ENCODE measurements at regions not wholly inside any gene's neighbourhood (a gene's known extent, or its start where the extent isn't known, plus 50 kb on each side); places are given as distances from the start of the nearest gene placed in this dataset.
"Not testable (repeated sequence)": the region's sequence is repeated elsewhere in the genome, so short reads cannot be mapped to it uniquely, and the experiment has no call there.

- DNase-seq; H3K9me3 Mint-ChIP-seq (ENCODE audit: low read depth); CTCF ChIA-PET; ATAC-seq; H3K36me3 Mint-ChIP-seq; H3K4me1 Mint-ChIP-seq; H3K4me3 Mint-ChIP-seq; H3K27ac Mint-ChIP-seq; H3K27me3 Mint-ChIP-seq: not testable (repeated sequence)
Measured at GRCh38 chr2:82005889-82006288, 1701.3 kb upstream of the LRRTM1 start.

- Mint-ChIP-seq H3K27ac (no peak overlapping the region), H3K4me3 (no peak overlapping the region), H3K4me1 (no peaks in the 10 kb centered on the region), H3K27me3 (no peaks in the 10 kb centered on the region), H3K9me3 (ENCODE audit: low read depth) (peaks cover 2% of the 10 kb centered on the region), H3K36me3 (no peaks in the 10 kb centered on the region)
- CTCF ChIA-PET = no interaction called here
- no peak for DNase-seq
- ATAC-seq = no peak
Measured at GRCh38 chr2:82001614-82002013, 1697.1 kb upstream of the LRRTM1 start.

- no peaks in the 10 kb centered on the region for H3K36me3 Mint-ChIP-seq
- CTCF ChIA-PET = no interaction called here
- no peak overlapping the region for H3K4me3 Mint-ChIP-seq
- no peaks in the 10 kb centered on the region for H3K4me1 Mint-ChIP-seq
- peaks cover 2% of the 10 kb centered on the region for H3K9me3 Mint-ChIP-seq (ENCODE audit: low read depth)
- H3K27me3 Mint-ChIP-seq = no peaks in the 10 kb centered on the region
- ATAC-seq (no peak), DNase-seq (no peak)
- H3K27ac Mint-ChIP-seq = no peak overlapping the region
Measured at GRCh38 chr2:82000606-82001005, 1696.1 kb upstream of the LRRTM1 start.

GRCh38 chr2:81996332-81996731 is 1691.8 kb upstream of the LRRTM1 start:
- Mint-ChIP-seq H3K27ac (no peak overlapping the region), H3K4me1 (no peaks in the 10 kb centered on the region), H3K4me3 (no peak overlapping the region), H3K36me3 (no peaks in the 10 kb centered on the region), H3K27me3 (no peaks in the 10 kb centered on the region), H3K9me3 (ENCODE audit: low read depth) (peaks cover 2% of the 10 kb centered on the region)
- ATAC-seq (no peak), DNase-seq (no peak)
- CTCF ChIA-PET = no interaction called here

GRCh38 chr2:81991282-81991681 is 1686.7 kb upstream of the LRRTM1 start:
- no peak for ATAC-seq
- Mint-ChIP-seq H3K4me1 (no peaks in the 10 kb centered on the region), H3K4me3 (no peak overlapping the region), H3K9me3 (ENCODE audit: low read depth) (no peaks in the 10 kb centered on the region), H3K36me3 (no peaks in the 10 kb centered on the region), H3K27me3 (no peaks in the 10 kb centered on the region), H3K27ac (no peak overlapping the region)
- CTCF ChIA-PET = no interaction called here
- DNase-seq = no peak

- Mint-ChIP-seq H3K9me3 (ENCODE audit: low read depth) (peaks cover 4% of the 10 kb centered on the region), H3K36me3 (no peaks in the 10 kb centered on the region), H3K4me1 (no peaks in the 10 kb centered on the region), H3K4me3 (no peak overlapping the region), H3K27me3 (no peaks in the 10 kb centered on the region), H3K27ac (no peak overlapping the region)
- ATAC-seq = no peak
- CTCF ChIA-PET = no interaction called here
- no peak for DNase-seq
Measured at GRCh38 chr2:81987370-81987769, 1682.8 kb upstream of the LRRTM1 start.

GRCh38 chr2:81984969-81985637 is 1680.6 kb upstream of the LRRTM1 start:
- Mint-ChIP-seq H3K9me3 (ENCODE audit: low read depth) (peaks cover 4% of the 10 kb centered on the region), H3K4me1 (no peaks in the 10 kb centered on the region), H3K27ac (no peak overlapping the region), H3K27me3 (no peaks in the 10 kb centered on the region), H3K4me3 (no peak overlapping the region), H3K36me3 (no peaks in the 10 kb centered on the region)
- DNase-seq (no peak), ATAC-seq (no peak)
- CTCF ChIA-PET = no interaction called here

GRCh38 chr2:81981585-81981984 is 1677.0 kb upstream of the LRRTM1 start:
- Mint-ChIP-seq H3K9me3 (ENCODE audit: low read depth) (peaks cover 9% of the 10 kb centered on the region), H3K27ac (no peak overlapping the region), H3K27me3 (no peaks in the 10 kb centered on the region), H3K36me3 (no peaks in the 10 kb centered on the region), H3K4me1 (no peaks in the 10 kb centered on the region), H3K4me3 (no peak overlapping the region)
- no peak for DNase-seq
- ATAC-seq = no peak
- CTCF ChIA-PET = no interaction called here

- ATAC-seq (no peak), DNase-seq (no peak)
- no peaks in the 10 kb centered on the region for H3K36me3 Mint-ChIP-seq
- no peaks in the 10 kb centered on the region for H3K27me3 Mint-ChIP-seq
- CTCF ChIA-PET = no interaction called here
- no peak overlapping the region for H3K4me3 Mint-ChIP-seq
- no peaks in the 10 kb centered on the region for H3K4me1 Mint-ChIP-seq
- H3K9me3 Mint-ChIP-seq (ENCODE audit: low read depth) = peaks cover 4% of the 10 kb centered on the region
- H3K27ac Mint-ChIP-seq = no peak overlapping the region
Measured at GRCh38 chr2:81979086-81979485, 1674.5 kb upstream of the LRRTM1 start.

GRCh38 chr2:81976998-81977397 is 1672.4 kb upstream of the LRRTM1 start:
- DNase-seq (no peak), ATAC-seq (no peak)
- no peaks in the 10 kb centered on the region for H3K27me3 Mint-ChIP-seq
- H3K36me3 Mint-ChIP-seq = no peaks in the 10 kb centered on the region
- H3K27ac Mint-ChIP-seq = no peak overlapping the region
- CTCF ChIA-PET = no interaction called here
- H3K9me3 Mint-ChIP-seq (ENCODE audit: low read depth) = peaks cover 4% of the 10 kb centered on the region
- H3K4me3 Mint-ChIP-seq = no peak overlapping the region
- no peaks in the 10 kb centered on the region for H3K4me1 Mint-ChIP-seq

GRCh38 chr2:81974216-81974615 is 1669.7 kb upstream of the LRRTM1 start:
- Mint-ChIP-seq H3K27ac (no peak overlapping the region), H3K27me3 (no peaks in the 10 kb centered on the region), H3K4me3 (no peak overlapping the region), H3K9me3 (ENCODE audit: low read depth) (peaks cover 2% of the 10 kb centered on the region), H3K4me1 (no peaks in the 10 kb centered on the region), H3K36me3 (no peaks in the 10 kb centered on the region)
- DNase-seq = no peak
- CTCF ChIA-PET = no interaction called here
- ATAC-seq = no peak

GRCh38 chr2:81942876-81943275 is 1638.3 kb upstream of the LRRTM1 start:
- no peak overlapping the region for H3K4me3 Mint-ChIP-seq
- no peak overlapping the region for H3K27ac Mint-ChIP-seq
- no peak for DNase-seq
- no peaks in the 10 kb centered on the region for H3K36me3 Mint-ChIP-seq
- CTCF ChIA-PET = no interaction called here
- H3K9me3 Mint-ChIP-seq (ENCODE audit: low read depth) = peaks cover 17% of the 10 kb centered on the region
- no peaks in the 10 kb centered on the region for H3K4me1 Mint-ChIP-seq
- no peak for ATAC-seq
- H3K27me3 Mint-ChIP-seq = no peaks in the 10 kb centered on the region

GRCh38 chr2:81942136-81942680 is 1637.7 kb upstream of the LRRTM1 start:
- H3K4me3 Mint-ChIP-seq = no peak overlapping the region
- H3K4me1 Mint-ChIP-seq = no peaks in the 10 kb centered on the region
- ATAC-seq = no peak
- DNase-seq = no peak
- no peak overlapping the region for H3K27ac Mint-ChIP-seq
- H3K9me3 Mint-ChIP-seq (ENCODE audit: low read depth) = peaks cover 17% of the 10 kb centered on the region
- H3K36me3 Mint-ChIP-seq = no peaks in the 10 kb centered on the region
- CTCF ChIA-PET = no interaction called here
- H3K27me3 Mint-ChIP-seq = no peaks in the 10 kb centered on the region

GRCh38 chr2:81940266-81940955 is 1635.9 kb upstream of the LRRTM1 start:
- CTCF ChIA-PET = no interaction called here
- H3K9me3 Mint-ChIP-seq (ENCODE audit: low read depth) = peaks cover 14% of the 10 kb centered on the region
- DNase-seq = no peak
- no peaks in the 10 kb centered on the region for H3K27me3 Mint-ChIP-seq
- no peak overlapping the region for H3K27ac Mint-ChIP-seq
- H3K36me3 Mint-ChIP-seq = no peaks in the 10 kb centered on the region
- ATAC-seq = no peak
- no peaks in the 10 kb centered on the region for H3K4me1 Mint-ChIP-seq
- no peak overlapping the region for H3K4me3 Mint-ChIP-seq

Data from activated CD8-positive, alpha-beta memory T cell treated with anti-CD3 and anti-CD28 coated beads, Interleukin-2, amount 10 ng/mL, durations not matched to agents 7 days and 5 days (primary cell).